BE2C (cell line): ENCODE measurements at regions not wholly inside any gene's neighbourhood (a gene's known extent, or its start where the extent isn't known, plus 50 kb on each side); places are given as distances from the start of the nearest gene placed in this dataset.

Source experiments
- DNase-seq: peaks from one replicate; pipeline ENCODE4 v3.0.0-alpha.2; 2020
- H3K27me3 ChIP-seq: fragments of 250-450 bp; sonication (Bioruptor Pico); 2 replicates; pipeline ENCODE4 v1.5.1; 2020; ENCODE audit warnings: mild to moderate bottlenecking
- H3K36me3 ChIP-seq: fragments of 250-450 bp; sonication (Bioruptor Pico); 2 replicates; pipeline ENCODE4 v1.5.1; 2020; ENCODE audit warnings: mild to moderate bottlenecking
- H3K4me1 ChIP-seq: fragments of 250-450 bp; sonication (Bioruptor Pico); 2 replicates; pipeline ENCODE4 v1.5.1; 2020
- H3K4me3 ChIP-seq: 2 replicates; pipeline ENCODE4 v1.5.1; 2011; ENCODE audit warnings: low read depth, low read length
- H3K9me3 ChIP-seq: fragments of 250-450 bp; sonication (Bioruptor Pico); 2 replicates; pipeline ENCODE4 v1.5.1; 2020
- CTCF ChIP-seq: IDR thresholded peaks from 2 replicates; pipeline ENCODE4 v1.5.1; 2012; ENCODE audit warnings: mild to moderate bottlenecking, low read depth, low read length

GRCh38 chr12:90299666-90300065 lies 591.0 kb upstream of the ATP2B1 start:
- H3K36me3 ChIP-seq: no peaks in the 10 kb centered on the region
- no peaks in the 10 kb centered on the region for H3K4me1 ChIP-seq
- no peaks in the 10 kb centered on the region for H3K27me3 ChIP-seq
- no peak overlapping the region for H3K4me3 ChIP-seq
- no peak for DNase-seq
- H3K9me3 ChIP-seq: no peaks in the 10 kb centered on the region
- no peak for TF ChIP-seq CTCF

- H3K4me3 ChIP-seq: no peak overlapping the region
- no peak for DNase-seq
- no peaks in the 10 kb centered on the region for H3K9me3 ChIP-seq
- H3K27me3 ChIP-seq: no peaks in the 10 kb centered on the region
- TF ChIP-seq CTCF: no peak
- H3K36me3 ChIP-seq: no peaks in the 10 kb centered on the region
- no peaks in the 10 kb centered on the region for H3K4me1 ChIP-seq
Observed at GRCh38 chr12:90299121-90299520, 590.5 kb upstream of the ATP2B1 start.

- Histone ChIP-seq H3K36me3 (no peaks in the 10 kb centered on the region), H3K27me3 (no peaks in the 10 kb centered on the region), H3K4me3 (no peak overlapping the region), H3K4me1 (no peaks in the 10 kb centered on the region), H3K9me3 (no peaks in the 10 kb centered on the region)
- no peak for TF ChIP-seq CTCF
- DNase-seq: no peak
Observed at GRCh38 chr12:90298289-90298948, 589.8 kb upstream of the ATP2B1 start.

- DNase-seq: no peak
- Histone ChIP-seq H3K36me3 (no peaks in the 10 kb centered on the region), H3K4me1 (peaks cover 4% of the 10 kb centered on the region; the same call in 1 of the 2 replicates), H3K27me3 (no peaks in the 10 kb centered on the region), H3K4me3 (no peak overlapping the region), H3K9me3 (no peaks in the 10 kb centered on the region)
- no peak for TF ChIP-seq CTCF
Observed at GRCh38 chr12:90295858-90296257, 587.2 kb upstream of the ATP2B1 start.

- no peak for DNase-seq
- Histone ChIP-seq H3K4me1 (peaks cover 4% of the 10 kb centered on the region; the same call in 1 of the 2 replicates), H3K4me3 (no peak overlapping the region), H3K27me3 (no peaks in the 10 kb centered on the region), H3K36me3 (no peaks in the 10 kb centered on the region), H3K9me3 (no peaks in the 10 kb centered on the region)
- no peak for TF ChIP-seq CTCF
Observed at GRCh38 chr12:90292183-90292582, 583.5 kb upstream of the ATP2B1 start.

GRCh38 chr12:90290980-90291975 lies 582.6 kb upstream of the ATP2B1 start:
- no peak for TF ChIP-seq CTCF
- Histone ChIP-seq H3K4me1 (peaks cover 4% of the 10 kb centered on the region; the same call in 1 of the 2 replicates), H3K9me3 (no peaks in the 10 kb centered on the region), H3K36me3 (no peaks in the 10 kb centered on the region), H3K4me3 (no peak overlapping the region), H3K27me3 (no peaks in the 10 kb centered on the region)
- DNase-seq: no peak
